ENCODE measurements at regions not wholly inside any gene's neighbourhood (a gene's known extent, or its start where the extent isn't known, plus 50 kb on each side); places are given as distances from the start of the nearest gene placed in this dataset.
"Not testable (repeated sequence)": the region's sequence is repeated elsewhere in the genome, so short reads cannot be mapped to it uniquely, and the experiment has no call there.

DNA sequence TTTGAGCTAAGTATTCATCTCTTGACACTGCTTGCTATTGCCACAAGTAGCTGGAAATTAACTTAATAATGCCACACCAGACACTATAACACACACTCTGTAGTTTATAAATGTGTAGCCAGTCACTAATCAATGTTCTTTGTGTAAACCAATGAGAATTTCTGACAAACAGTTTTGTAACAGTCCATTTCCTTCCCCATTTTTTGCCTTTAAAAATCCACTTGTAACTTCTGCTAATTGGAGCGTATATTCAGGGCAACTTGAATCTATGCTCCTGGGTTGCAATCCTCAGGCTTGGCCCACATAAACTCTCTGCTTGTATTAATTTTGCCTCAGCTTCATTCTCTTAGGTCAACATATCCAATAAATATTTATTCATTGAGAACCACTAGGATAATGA lies 125.0 kb upstream of the DHRS4 start:
- in situ Hi-C loops (cut with MboI; ENCODE audit: low sequenced_read_pairs): no loop called here

DNA sequence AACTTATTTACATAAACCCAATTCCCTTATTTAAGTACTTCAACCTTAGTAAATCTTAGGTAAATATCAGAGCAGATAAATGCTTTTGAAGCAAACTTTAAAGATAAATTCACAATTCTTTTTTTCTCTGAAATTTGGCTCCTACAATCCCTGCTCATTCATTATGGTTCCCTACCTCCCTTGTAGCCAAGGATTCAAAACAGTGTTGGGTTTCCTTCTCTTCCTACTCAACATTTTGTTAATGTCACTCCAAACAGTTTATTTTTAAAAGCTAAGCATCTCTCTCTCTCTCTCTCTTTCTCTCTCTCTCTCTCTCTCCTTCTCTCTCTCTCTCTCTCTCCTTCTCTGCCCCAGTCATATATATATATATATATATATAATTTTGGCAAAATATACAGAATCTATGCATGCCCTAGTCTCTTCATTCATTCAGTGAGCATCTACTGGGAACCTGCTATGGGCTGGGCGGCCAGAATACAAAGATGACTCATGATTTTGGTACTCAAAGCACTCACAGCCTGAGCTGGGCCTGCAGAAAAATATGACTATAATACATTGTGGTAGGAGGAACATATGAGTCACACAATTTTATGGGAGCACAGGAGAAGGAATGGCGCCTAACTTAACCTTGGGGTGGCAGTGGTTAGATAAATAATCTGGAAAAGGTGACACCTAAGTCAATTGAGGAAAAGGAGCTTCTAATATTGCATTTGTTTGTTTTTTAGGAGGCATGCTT lies 123.7 kb upstream of the DHRS4 start:
- in situ Hi-C loops (cut with MboI; ENCODE audit: low sequenced_read_pairs): no loop called here

DNA sequence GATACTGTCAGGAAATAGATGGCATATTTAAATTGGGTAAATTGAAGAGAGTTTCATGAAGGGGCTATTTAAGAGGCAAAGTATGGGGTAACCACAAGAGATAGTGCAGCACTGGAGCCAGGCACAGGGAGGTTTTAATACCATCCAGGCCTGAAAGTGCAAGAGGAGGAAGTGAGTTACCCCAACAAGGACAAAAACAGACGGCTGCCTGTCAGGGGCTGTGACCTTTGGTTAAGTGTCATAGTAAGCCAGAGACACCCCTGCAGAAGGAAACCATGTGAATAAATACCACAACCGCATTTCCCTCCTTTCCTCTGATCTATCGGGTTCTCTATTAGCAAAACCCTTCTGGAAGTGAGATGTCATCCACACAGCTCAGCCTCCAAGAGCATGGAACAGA lies 122.0 kb upstream of the DHRS4 start:
- in situ Hi-C loops (cut with MboI; ENCODE audit: low sequenced_read_pairs): no loop called here

DNA sequence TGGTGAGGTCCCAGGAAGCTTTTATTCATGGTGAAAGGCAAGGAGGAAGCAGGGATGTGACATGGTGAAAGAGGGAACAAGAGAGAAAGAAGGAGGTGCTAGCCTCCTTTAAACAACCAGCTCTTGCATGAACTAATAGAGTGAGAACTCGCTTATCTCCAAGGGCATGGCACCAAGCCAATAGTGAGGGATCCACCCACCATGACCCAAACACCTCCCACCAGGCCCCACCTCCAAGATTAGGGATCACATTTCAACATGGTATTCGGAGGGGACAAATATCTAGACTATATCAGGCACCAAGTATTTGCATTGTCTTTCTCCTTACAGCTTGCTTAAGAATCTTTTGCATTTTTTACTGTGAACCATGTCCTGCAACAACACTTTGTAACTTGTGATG lies 91.9 kb upstream of the DHRS4 start:
- in situ Hi-C loops (cut with MboI; ENCODE audit: low sequenced_read_pairs): no loop called here

DNA sequence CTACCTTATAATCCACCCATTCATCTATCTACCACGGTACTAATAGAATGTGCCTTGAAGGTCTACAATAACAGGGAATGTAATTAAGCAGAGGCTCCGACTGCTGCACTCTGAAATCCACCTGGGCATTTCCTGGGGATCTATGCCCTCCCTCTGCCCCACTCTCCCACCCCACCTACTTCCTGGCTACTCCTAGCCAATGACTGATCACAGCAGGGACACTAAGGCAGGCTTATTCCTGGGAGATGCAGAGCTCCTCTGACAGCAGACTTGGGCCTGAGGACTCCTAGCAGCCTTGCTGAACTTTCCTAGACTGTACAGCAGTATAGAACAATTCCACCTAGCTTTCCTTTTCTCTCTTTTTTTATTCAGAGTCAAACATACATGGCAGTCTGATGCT lies 91.1 kb upstream of the DHRS4 start:
- in situ Hi-C loops (cut with MboI; ENCODE audit: low sequenced_read_pairs): no loop called here

DNA sequence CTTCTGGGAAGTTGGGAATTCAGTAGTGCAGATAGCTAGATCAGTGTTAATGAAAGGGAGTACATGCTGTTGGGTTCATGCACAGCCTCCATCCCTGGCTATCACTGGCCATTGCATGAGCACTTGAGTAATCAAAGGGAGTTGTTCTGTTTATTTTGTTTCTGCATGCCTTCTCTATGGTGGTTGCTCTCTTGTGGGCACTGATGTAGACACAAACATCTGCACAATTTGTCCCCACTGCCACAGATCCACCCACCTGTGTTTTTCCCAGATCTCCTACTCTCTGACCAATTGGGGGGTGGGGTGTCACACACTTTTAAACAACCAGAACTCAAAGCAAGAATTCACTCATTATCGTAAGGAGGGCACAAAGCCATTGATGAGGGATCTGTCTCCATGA lies 89.7 kb upstream of the DHRS4 start:
- in situ Hi-C loops (cut with MboI; ENCODE audit: low sequenced_read_pairs): no loop called here

DNA sequence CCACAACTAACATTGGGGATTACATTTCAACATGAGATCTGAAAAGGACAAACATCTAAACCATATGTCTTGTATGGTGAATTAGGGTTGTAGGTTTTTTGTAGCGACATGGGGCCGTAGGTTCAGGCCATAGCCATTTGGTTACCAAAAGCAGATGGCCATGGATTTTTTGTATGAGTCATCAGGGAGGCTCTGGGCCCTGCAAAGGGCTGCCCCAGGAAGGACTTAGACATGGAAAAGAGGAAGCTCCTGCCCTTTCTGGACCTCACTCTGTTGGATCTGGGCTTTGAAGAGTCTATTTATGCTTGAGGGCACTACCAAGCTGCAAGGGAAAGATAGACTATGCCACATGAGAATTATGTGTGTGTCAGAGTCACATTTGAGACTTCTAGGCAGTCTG lies 89.3 kb upstream of the DHRS4 start:
- in situ Hi-C loops (cut with MboI; ENCODE audit: low sequenced_read_pairs): no loop called here

DNA sequence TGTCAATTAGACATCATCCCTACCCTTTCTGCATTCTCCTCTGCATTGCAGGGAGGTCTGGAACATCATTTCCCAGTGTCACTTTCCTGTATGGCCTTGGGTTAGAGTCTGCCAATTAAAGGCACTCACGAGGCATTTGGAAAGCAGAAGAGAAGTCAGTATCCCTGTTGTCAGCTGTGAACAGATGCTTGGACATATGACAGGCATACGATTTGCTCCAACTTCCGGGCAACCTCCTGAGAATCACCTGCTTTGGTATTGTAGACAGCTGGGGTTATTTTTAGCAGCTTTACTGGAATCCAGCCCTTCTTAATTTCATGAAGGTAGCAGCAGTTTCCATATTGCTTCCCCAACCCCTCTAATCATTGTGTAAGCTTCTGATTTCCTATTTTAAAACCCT lies 88.7 kb upstream of the DHRS4 start:
- in situ Hi-C loops (cut with MboI; ENCODE audit: low sequenced_read_pairs): no loop called here

DNA sequence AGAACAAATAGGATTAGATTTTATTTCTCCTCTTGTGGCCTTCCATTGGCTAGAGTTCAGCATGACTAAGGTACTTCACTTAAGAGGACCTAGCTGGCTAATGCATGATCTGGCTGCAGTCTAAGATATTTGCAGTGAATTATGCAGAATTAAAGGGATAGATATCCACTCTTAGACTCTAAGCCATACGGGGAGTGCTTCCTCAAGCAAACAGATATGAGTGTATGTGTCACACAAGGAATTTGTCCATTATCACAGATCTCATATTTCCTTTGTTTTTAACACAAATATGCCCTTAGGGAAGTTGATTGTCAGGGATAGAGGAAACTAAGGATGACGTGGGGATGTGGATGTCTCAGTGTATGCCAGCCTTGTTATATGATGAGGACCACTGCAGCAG lies 88.1 kb upstream of the DHRS4 start:
- in situ Hi-C loops (cut with MboI; ENCODE audit: low sequenced_read_pairs): no loop called here

DNA sequence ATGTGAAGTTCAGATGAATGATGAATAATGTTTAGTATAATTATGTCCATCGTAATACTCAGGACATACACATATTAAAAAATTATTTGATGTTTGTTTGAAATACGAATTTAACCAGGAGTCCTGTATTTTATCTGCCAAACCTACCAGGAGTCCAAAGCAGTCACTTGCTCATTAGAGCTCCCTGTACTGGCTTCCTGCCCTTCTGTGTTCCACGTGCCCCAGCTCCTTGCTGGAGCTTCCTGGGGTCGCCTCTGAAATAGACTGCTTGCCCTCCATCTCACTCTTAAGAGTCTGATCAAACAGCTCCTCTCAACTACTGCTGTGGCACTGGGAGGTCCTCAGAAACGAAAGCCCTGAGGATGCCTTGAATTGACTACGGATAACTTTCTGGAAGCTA lies 87.3 kb upstream of the DHRS4 start:
- in situ Hi-C loops (cut with MboI; ENCODE audit: low sequenced_read_pairs): no loop called here

DNA sequence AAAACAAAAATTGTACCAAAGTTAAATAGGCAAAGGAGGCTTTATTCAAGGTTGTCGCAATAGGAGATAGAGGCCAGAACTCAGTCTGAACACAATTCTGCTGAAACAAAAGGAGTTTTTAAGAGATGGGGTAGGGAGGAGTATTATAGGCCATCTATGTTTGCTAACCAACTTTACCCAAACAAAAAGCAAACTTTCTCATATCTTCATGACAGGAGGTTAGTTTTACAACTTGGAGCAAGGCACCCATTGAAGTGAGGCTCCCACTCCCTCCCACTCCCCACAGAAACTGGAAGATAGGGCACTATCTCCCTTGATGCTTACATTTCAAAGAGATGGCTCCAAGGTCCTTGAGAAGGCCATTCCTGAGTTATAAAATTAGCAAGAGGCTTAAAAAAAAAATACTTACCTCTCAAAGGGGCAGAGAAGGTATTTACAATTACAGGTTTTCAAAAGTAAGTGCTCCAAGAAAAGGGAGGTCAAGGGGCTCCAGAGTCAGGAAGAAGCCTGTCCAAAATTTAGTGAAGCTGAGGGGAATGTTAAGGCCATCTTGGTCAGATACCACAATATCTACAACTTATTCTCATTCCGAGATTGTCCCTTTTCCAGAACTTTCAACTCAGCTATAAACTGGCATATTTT lies 84.4 kb upstream of the DHRS4 start:
- in situ Hi-C loops (cut with MboI; ENCODE audit: low sequenced_read_pairs): no loop called here

DNA sequence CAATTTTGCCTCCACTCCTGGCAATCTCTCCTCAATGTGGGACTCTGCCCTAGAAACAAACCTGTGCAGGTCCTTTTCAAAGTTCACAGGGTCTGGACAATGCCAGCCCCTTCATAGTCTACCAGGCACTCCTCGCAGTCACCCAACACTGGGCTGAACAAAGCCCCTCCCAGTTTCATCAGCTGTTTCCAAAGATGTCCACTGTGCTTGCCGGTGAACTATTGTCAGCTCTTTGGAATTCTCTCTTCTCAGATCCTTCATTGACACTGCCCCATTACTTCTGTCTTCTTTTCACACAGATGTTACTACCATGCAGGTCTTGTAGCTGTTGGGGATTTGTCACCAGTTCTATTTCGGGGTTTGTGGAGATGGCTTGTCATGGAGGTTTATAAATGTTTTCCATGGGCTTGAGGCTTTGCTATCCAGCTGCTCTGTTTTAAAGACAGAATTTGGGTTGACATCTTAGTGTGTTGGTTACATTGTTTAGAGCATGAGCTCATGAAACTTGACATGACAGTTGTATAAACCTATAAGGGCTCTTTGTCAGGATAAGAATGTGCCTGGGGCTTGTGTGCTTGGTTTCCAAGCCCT lies 77.3 kb upstream of the DHRS4 start:
- in situ Hi-C loops (cut with MboI; ENCODE audit: low sequenced_read_pairs): no loop called here

DNA sequence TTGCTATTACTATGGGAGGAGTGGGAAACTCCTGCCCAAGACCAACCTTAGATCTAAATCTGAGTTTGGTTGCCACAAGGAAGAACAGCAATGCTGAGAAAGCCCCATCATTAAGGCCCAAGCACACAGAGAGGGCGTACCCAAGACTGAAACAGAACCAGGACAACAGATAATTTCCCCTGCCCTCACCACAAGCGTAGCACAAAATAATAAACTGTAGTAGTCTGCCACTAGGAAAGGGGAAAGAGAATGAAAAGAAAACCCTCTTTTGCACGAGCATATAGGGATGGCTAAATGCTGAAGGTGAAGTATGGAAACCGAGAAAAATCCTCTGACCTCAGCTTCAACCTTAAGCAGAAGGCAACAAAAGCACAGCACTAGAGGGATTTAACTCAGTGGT lies 76.5 kb upstream of the DHRS4 start:
- in situ Hi-C loops (cut with MboI; ENCODE audit: low sequenced_read_pairs): no loop called here

DNA sequence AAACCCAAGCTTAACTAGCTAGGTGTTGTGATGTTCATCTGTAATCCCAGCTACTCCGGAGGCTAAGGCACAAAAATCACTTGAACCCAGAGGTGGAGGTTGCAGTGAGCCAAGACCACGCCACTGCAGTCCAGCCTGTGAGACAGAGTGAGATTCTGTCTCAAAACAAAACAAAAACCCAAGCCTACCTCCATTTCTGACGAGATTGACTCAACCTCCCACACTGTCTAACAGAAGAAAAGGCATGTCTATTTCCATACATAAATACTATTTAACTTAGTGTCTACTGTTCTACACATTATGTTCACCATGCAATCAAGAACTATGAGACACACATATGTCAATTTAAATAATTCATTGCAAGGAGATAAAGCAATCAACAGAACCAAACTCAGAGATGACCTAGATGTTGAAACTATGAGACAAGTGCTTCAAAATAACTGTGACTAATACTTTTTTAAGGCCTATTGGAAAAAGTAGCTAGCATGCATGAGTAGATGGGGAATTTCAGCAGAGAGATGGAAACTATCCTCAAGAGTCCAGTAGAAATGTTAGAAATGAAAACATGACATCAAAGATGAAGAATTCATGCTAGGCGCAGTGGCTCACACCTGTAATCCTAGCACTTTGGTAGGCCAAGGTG lies 75.9 kb upstream of the DHRS4 start:
- in situ Hi-C loops (cut with MboI; ENCODE audit: low sequenced_read_pairs): no loop called here

DNA sequence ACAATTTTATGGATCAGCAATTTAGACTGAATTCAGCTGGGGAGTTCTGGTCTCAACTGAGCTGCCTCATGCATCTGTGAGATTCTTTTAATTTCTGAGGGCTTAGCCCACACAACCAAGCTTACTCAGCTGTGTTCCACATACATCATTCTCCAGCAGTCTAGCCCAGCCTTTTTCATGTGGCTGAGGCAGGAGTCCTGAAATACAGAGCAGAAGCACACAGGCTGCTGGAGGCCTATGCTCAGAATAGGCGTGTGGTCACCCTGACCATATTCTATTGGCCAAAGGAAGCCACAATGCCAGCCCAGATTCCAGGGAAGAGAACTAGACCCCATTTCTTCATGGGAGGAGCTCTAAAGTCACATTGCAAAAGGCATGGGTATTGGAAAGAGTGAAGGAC lies 72.3 kb upstream of the DHRS4 start:
- in situ Hi-C loops (cut with MboI; ENCODE audit: low sequenced_read_pairs): no loop called here

DNA sequence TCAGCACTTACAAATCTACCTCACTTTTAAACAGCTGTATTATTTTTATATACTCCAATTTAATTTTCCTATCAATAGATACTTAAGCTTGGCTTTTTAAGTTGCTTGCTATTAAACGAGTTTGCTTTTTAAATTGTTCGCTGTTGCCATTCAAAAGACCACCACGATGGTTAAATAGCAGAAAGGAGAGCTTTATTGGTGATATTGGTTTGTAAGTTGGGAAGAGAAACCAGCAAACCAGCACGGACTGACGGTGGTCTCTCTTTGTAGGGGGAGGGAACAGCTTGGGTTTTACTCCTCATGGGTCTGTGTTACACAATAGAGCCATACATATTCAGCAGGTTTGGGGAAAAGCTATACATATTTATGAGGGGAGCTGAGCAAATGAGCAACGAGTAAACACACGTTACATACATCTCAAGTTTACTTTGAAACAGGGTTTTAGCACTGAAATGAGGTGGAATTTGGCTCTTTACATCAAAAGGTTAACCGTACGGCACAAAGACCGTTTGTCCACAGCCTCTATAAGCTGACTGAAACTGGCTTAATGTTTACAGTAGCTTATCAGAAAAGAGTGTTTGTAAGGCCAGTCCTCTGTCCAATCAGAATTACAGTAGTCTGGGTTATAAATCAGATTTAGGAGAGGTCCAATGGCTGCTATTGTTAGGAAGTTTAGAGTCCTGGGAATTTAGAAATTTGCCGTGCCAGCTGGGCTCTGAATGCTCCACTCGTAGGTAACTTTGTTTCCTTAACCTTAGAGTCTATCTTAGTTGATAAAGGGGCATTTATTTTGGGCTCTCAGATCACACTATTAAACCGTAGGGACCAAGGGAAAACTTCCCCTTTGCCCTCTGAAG lies 69.7 kb upstream of the DHRS4 start:
- in situ Hi-C loops (cut with MboI; ENCODE audit: low sequenced_read_pairs): no loop called here

DNA sequence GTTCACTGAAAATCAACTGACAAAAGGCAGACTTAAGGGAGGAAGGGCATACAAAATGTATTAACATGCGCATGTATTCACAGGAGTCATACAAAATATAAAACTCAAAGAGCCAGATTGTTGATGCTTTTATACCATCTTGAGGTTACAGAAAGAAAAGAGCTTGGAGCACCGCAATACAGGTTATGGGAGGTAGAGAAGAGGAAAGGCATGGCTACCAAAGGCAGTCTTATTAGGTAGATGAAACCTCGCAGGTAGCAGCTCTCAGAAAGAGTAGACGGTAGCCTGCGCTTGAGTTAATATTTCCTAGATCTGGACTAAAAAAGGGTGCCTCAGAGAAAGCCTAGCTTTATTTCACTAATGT lies 69.0 kb upstream of the DHRS4 start:
- in situ Hi-C loops (cut with MboI; ENCODE audit: low sequenced_read_pairs): no loop called here

DNA sequence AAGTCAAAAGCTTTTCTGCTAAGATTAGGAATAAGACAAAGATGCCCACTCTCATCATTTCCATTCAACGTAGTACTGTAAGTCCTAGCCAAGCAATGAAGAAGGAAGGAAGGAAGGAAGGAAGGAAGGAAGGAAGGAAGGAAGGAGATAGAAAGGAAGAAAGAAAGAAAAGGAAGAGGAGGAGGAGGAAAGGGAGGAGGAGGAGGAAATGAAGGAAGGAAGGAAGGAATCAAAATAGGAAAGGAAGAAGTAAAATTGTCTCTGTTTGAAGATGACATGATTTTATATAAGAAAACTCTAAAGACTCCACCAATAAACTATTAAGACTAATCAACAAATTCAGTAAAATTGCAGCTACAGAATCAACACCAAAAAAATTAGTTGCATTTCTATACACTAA lies 66.0 kb upstream of the DHRS4 start:
- in situ Hi-C loops (cut with MboI; ENCODE audit: low sequenced_read_pairs): no loop called here

DNA sequence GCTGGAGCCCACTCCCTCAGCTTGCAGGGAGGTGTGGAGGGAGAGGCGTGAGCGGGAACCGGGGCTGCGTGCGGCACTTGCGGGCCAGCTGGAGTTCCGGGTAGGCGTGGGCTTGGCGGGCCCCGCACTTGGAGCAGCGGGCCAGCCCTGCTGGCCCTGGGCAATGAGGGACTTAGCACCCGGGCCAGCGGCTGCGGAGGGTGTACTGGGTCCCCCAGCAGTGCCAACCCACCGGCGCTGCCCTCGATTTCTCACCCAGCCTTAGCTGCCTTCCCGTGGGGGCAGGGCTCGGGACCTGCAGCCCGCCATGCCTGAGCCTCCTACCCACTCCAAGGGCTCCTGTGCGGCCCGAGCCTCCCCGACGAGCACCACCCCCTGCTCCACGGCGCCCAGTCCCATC lies 61.9 kb upstream of the DHRS4 start:
- in situ Hi-C loops (cut with MboI; ENCODE audit: low sequenced_read_pairs): not testable (repeated sequence)

DNA sequence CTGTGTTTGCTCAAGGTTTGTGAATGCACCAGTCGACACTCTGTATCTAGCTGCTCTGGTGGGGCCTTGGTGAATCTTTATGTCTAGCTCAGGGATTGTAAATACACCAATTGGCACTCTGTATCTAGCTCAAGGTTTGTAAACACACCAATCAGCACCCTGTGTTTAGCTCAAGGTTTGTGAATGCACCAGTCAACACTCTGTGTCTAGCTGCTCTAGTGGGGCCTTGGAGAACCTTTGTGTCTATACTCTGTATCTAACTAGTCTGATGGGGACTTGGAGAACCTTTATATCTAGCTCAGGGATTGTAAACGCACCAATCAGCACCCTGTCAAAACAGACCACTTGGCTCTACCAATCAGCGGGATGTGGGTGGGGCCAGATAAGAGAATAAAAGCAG lies 61.3 kb upstream of the DHRS4 start:
- in situ Hi-C loops (cut with MboI; ENCODE audit: low sequenced_read_pairs): not testable (repeated sequence)

DNA sequence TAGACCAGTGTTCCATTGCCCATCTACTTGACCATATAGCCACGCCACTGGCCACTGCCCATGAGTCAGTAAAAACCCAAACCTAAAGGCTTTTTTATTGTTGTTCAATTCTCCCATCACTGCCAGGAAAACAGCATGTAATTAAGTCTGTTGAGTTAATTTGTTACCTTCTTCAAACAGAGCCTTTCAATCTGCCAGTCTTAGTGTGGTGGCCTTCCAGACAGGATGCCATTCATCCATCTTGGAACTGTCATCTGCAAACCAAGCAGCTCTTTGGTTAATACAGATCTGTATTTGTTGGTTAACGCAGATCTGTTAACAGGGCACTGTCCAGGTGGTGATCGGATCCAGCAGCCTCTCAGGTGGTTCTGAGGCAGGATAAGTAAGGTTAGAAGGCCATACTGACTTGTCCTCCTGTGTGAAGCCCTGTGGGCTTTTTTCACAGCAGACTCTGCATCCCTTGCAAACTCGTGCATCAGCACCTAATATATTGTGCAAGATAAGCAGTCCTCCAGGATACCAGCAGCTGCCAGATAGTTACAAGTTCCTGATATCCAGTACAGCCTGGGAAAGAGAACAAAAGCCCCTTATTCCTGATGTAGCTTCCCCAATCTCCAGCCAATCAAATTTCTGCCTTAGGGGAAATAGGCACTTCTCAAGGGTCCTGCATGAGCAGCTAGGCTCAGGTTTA lies 59.1 kb upstream of the DHRS4 start:
- in situ Hi-C loops (cut with MboI; ENCODE audit: low sequenced_read_pairs): no loop called here
